ENCODE measurements at regions not wholly inside any gene's neighbourhood (a gene's known extent, or its start where the extent isn't known, plus 50 kb on each side); places are given as distances from the start of the nearest gene placed in this dataset.
A peak's percentile ranks its signal among the peaks of the same experiment; 100 is the strongest.

- intact Hi-C loops (cut with DNase I), result no loop called here
- peak in 2 of 6 experiments; percentile 26 to 42 for TF ChIP-seq CTCF (IDR thresholded peaks at IDR 0.05)
- no peak for TF ChIP-seq POLR2A (IDR thresholded peaks at IDR 0.05)
- Histone ChIP-seq H3K36me3 (replicated peaks in 1 of 2) (no peaks in the 10 kb centered on the region), H3K27me3 (no peaks in the 10 kb centered on the region), H3K4me3 (no peak overlapping the region), H3K27ac (no peak overlapping the region), H3K4me1 (replicated peaks in 1 of 2) (no peaks in the 10 kb centered on the region), H3K9me3 (replicated peaks in 1 of 3) (no peaks in the 10 kb centered on the region)
- WGBS, 4 donors, result 55 to 69% (median 62%) methylated on average over 2 to 3 of the region's 3 CpGs
- no peak for DNase-seq
Observed at GRCh38 chr11:82676483-82677094, 57.1 kb downstream of the FAM181B start.

DNA sequence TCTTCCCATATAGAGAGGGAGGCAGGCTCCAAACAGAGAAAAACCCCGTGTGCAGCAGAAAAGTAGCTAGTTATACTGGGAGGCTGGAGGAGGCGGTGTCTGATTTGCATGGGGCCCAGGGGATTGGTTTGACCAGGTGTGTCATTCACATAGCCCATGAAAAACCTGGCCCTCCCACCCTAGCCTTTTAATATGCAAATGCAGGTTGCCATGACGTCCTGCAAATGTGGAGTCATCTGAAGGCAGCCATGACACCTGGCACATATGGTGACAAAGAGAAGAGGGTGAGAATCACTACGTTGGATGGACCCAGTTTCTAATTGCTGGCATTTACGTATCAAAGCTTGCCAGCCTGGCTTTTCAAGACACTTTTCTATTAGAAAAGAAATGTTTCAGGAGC lies 57.8 kb downstream of the FAM181B start:
- Histone ChIP-seq H3K27ac (no peak overlapping the region), H3K27me3 (no peaks in the 10 kb centered on the region), H3K4me3 (no peak overlapping the region), H3K9me3 (replicated peaks in 1 of 3) (no peaks in the 10 kb centered on the region), H3K36me3 (replicated peaks in 1 of 2) (no peaks in the 10 kb centered on the region), H3K4me1 (replicated peaks in 1 of 2) (no peaks in the 10 kb centered on the region)
- DNase-seq, result no peak
- 61 to 71% (median 67%) methylated on average over 5 of the region's 5 CpGs for WGBS, 4 donors
- intact Hi-C loops (cut with DNase I), result no loop called here
- no peak for TF ChIP-seq POLR2A (IDR thresholded peaks at IDR 0.05)
- TF ChIP-seq CTCF (IDR thresholded peaks at IDR 0.05), result no peak

DNA sequence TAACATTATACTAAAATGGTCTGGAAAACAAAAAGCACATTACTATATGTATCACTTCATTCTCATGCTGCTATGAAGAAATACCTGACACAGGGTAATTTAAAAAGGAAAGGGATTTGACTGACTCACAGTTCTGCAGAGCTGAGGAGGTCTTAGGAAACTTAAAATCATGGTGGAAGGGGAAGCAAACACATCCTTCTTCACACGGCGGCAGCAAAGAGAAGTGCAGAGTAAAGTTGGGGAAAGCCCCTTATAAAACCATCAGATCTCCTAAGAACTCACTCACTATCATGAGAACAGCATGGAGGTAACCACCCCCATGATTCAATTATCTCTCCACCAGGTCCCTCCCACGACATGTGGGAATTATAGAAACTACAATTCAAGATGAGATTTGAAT lies 60.0 kb downstream of the FAM181B start:
- intact Hi-C loops (cut with DNase I), result no loop called here
- DNase-seq, result no peak
- no peak overlapping the region for H3K4me3 ChIP-seq
- H3K4me1 ChIP-seq (replicated peaks in 1 of 2), result no peaks in the 10 kb centered on the region
- 47 to 75% (median 68%) methylated on average over 3 of the region's 3 CpGs for WGBS, 4 donors
- TF ChIP-seq CTCF (IDR thresholded peaks at IDR 0.05), result no peak
- no peak for TF ChIP-seq POLR2A (IDR thresholded peaks at IDR 0.05)
- no peaks in the 10 kb centered on the region for H3K36me3 ChIP-seq (replicated peaks in 1 of 2)
- H3K27me3 ChIP-seq, result no peaks in the 10 kb centered on the region
- no peaks in the 10 kb centered on the region for H3K9me3 ChIP-seq (replicated peaks in 1 of 3)
- no peak overlapping the region for H3K27ac ChIP-seq

DNA sequence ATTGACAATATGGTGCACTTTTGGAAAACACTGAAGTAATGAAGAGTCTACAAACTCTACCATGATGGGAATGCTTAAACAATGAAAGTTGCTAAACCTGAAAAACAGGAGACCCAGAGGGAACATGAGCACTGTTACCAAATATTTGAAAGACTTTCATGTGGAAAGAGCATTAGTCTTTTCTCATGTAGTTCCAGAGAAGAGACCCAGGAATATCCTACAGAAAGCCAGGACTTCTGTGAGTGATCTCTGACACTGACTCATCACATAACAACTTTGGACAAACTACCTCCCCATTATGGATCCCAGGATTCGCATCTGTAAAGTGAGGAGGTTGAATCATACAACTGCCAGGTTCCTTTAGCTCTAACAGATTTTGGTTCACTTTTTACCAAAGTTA lies 62.2 kb downstream of the FAM181B start:
- Histone ChIP-seq H3K27ac (no peak overlapping the region), H3K9me3 (replicated peaks in 1 of 3) (no peaks in the 10 kb centered on the region), H3K27me3 (no peaks in the 10 kb centered on the region), H3K4me1 (replicated peaks in 1 of 2) (no peaks in the 10 kb centered on the region), H3K36me3 (replicated peaks in 1 of 2) (no peaks in the 10 kb centered on the region), H3K4me3 (no peak overlapping the region)
- intact Hi-C loops (cut with DNase I), result no loop called here
- WGBS, 4 donors, result 56 to 90% (median 78%) methylated on average over 1 of the region's 1 CpG
- TF ChIP-seq POLR2A (IDR thresholded peaks at IDR 0.05) (no peak), CTCF (IDR thresholded peaks at IDR 0.05) (no peak)
- DNase-seq, result no peak

All from adrenal gland (tissue), 9 donors.